ENCODE measurements at regions not wholly inside any gene's neighbourhood (a gene's known extent, or its start where the extent isn't known, plus 50 kb on each side); places are given as distances from the start of the nearest gene placed in this dataset.
A peak's percentile ranks its signal among the peaks of the same experiment; 100 is the strongest.
"Not testable (repeated sequence)": the region's sequence is repeated elsewhere in the genome, so short reads cannot be mapped to it uniquely, and the experiment has no call there.

GRCh38 chr3:137111497-137111896 lies 153.7 kb downstream of the IL20RB start:
- no peak for DNase-seq (ENCODE audit: low spot score)

GRCh38 chr3:137116619-137117018 lies 158.8 kb downstream of the IL20RB start:
- DNase-seq (ENCODE audit: low spot score) = no peak

- peak; percentile 36 for DNase-seq (ENCODE audit: low spot score)
Measured at GRCh38 chr3:137121704-137122314, 164.0 kb downstream of the IL20RB start.

GRCh38 chr3:137131081-137131480 lies 173.3 kb downstream of the IL20RB start:
- DNase-seq (ENCODE audit: low spot score) = no peak

GRCh38 chr3:137134431-137134830 lies 176.6 kb downstream of the IL20RB start:
- DNase-seq (ENCODE audit: low spot score) = no peak

- no peak for DNase-seq (ENCODE audit: low spot score)
Measured at GRCh38 chr3:137148406-137148805, 190.6 kb downstream of the IL20RB start.

GRCh38 chr3:137148917-137149316 lies 191.1 kb downstream of the IL20RB start:
- DNase-seq (ENCODE audit: low spot score) = no peak

GRCh38 chr3:137150825-137151224 lies 193.0 kb downstream of the IL20RB start:
- no peak for DNase-seq (ENCODE audit: low spot score)

- not testable (repeated sequence) for DNase-seq (ENCODE audit: low spot score)
Measured at GRCh38 chr3:137153046-137153445, 195.3 kb downstream of the IL20RB start.

- no peak for DNase-seq (ENCODE audit: low spot score)
Measured at GRCh38 chr3:137163241-137163871, 205.6 kb downstream of the IL20RB start.

GRCh38 chr3:137163958-137164357 lies 206.2 kb downstream of the IL20RB start:
- no peak for DNase-seq (ENCODE audit: low spot score)

- no peak for DNase-seq (ENCODE audit: low spot score)
Measured at GRCh38 chr3:137165117-137165806, 207.5 kb downstream of the IL20RB start.

- no peak for DNase-seq (ENCODE audit: low spot score)
Measured at GRCh38 chr3:137171834-137172603, 214.2 kb downstream of the IL20RB start.

- no peak for DNase-seq (ENCODE audit: low spot score)
Measured at GRCh38 chr3:137172728-137173127, 214.9 kb downstream of the IL20RB start.

GRCh38 chr3:137174514-137174913 lies 216.7 kb downstream of the IL20RB start:
- DNase-seq (ENCODE audit: low spot score) = no peak

GRCh38 chr3:137180220-137180619 lies 222.4 kb downstream of the IL20RB start:
- DNase-seq (ENCODE audit: low spot score) = no peak

GRCh38 chr3:137191133-137191923 lies 233.5 kb downstream of the IL20RB start:
- DNase-seq (ENCODE audit: low spot score) = no peak

GRCh38 chr3:137191951-137192350 lies 234.2 kb downstream of the IL20RB start:
- DNase-seq (ENCODE audit: low spot score) = no peak

GRCh38 chr3:137194301-137194700 lies 236.5 kb downstream of the IL20RB start:
- DNase-seq (ENCODE audit: low spot score) = no peak

- not testable (repeated sequence) for DNase-seq (ENCODE audit: low spot score)
Measured at GRCh38 chr3:137198374-137198773, 240.6 kb downstream of the IL20RB start.

GRCh38 chr3:137199678-137200077 lies 241.9 kb downstream of the IL20RB start:
- no peak for DNase-seq (ENCODE audit: low spot score)

Data from SK-N-DZ (cell line).